ENCODE measurements at regions not wholly inside any gene's neighbourhood (a gene's known extent, or its start where the extent isn't known, plus 50 kb on each side); places are given as distances from the start of the nearest gene placed in this dataset.

DNA sequence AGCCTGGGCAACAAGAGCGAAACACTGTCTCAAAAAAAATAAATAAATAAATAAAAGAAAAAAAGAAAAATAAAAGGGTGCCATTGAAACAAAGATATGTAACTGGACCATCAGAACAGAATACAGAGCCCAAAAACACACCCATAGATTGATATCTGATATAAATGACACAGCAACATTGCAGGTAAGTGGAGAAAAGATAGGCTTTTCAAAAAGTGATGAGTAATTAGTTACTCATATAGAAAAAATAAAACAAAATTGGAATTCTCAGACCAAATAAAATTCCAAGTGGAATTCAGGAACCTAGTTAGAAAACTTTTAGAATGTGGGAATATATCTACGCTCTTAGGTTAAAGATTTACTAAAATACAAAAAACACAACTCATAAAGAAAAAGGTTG is 60.6 kb upstream of the CHD6 start:
- TF ChIP-seq, protein P1, sequence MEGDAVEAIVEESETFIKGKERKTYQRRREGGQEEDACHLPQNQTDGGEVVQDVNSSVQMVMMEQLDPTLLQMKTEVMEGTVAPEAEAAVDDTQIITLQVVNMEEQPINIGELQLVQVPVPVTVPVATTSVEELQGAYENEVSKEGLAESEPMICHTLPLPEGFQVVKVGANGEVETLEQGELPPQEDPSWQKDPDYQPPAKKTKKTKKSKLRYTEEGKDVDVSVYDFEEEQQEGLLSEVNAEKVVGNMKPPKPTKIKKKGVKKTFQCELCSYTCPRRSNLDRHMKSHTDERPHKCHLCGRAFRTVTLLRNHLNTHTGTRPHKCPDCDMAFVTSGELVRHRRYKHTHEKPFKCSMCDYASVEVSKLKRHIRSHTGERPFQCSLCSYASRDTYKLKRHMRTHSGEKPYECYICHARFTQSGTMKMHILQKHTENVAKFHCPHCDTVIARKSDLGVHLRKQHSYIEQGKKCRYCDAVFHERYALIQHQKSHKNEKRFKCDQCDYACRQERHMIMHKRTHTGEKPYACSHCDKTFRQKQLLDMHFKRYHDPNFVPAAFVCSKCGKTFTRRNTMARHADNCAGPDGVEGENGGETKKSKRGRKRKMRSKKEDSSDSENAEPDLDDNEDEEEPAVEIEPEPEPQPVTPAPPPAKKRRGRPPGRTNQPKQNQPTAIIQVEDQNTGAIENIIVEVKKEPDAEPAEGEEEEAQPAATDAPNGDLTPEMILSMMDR (conservative IDR thresholded peaks at IDR 0.05), result no peak
- no peak for TF ChIP-seq ZFX (IDR thresholded peaks at IDR 0.05)

Data from C4-2B (cell line).